B cell (primary cell): ENCODE measurements at regions not wholly inside any gene's neighbourhood (a gene's known extent, or its start where the extent isn't known, plus 50 kb on each side); places are given as distances from the start of the nearest gene placed in this dataset.

Experiments used
- EZH2 ChIP-seq: IDR thresholded peaks from 2 replicates; pipeline ENCODE4 v1.6.1; 2012; ENCODE audit warnings: borderline replicate concordance, low read depth, mild to moderate bottlenecking, moderate library complexity, low read length; ENCODE audit not compliant: insufficient read depth, poor library complexity, severe bottlenecking
- TF ChIP-seq, protein P1 (sequence below): fragments of 200-600 bp; IDR thresholded peaks from one replicate; pipeline ENCODE4 v1.8.0; 2022; ENCODE audit warnings: antibody characterized with exemption, mild to moderate bottlenecking

DNA sequence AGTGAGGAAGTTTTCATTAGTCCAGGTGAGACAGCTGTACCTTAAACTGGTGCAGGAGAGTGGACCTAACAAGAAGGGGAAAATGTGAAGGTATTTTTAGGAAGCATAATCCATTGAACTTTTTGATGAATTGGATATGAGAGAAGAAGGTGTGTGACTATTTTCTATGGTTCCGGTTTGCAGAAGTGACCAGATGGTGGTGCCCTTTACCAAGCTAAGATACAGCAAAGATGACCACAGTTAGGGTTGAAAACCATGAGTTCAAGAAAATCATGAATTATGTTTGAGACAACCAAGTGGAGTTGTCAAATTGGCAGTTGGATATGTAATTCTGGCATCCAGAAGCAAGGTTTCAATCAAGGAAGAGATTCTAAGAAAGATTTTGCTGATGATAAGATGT, 61.9 kb upstream of the NRSN1 start:
- TF ChIP-seq, protein P1, sequence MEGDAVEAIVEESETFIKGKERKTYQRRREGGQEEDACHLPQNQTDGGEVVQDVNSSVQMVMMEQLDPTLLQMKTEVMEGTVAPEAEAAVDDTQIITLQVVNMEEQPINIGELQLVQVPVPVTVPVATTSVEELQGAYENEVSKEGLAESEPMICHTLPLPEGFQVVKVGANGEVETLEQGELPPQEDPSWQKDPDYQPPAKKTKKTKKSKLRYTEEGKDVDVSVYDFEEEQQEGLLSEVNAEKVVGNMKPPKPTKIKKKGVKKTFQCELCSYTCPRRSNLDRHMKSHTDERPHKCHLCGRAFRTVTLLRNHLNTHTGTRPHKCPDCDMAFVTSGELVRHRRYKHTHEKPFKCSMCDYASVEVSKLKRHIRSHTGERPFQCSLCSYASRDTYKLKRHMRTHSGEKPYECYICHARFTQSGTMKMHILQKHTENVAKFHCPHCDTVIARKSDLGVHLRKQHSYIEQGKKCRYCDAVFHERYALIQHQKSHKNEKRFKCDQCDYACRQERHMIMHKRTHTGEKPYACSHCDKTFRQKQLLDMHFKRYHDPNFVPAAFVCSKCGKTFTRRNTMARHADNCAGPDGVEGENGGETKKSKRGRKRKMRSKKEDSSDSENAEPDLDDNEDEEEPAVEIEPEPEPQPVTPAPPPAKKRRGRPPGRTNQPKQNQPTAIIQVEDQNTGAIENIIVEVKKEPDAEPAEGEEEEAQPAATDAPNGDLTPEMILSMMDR, result no peak
- no peak for TF ChIP-seq EZH2
